GM21786 (cell line): ENCODE measurements at regions not wholly inside any gene's neighbourhood (a gene's known extent, or its start where the extent isn't known, plus 50 kb on each side); places are given as distances from the start of the nearest gene placed in this dataset.
"Not testable (repeated sequence)": the region's sequence is repeated elsewhere in the genome, so short reads cannot be mapped to it uniquely, and the experiment has no call there.

Source experiments
- ATAC-seq: cut with Tn5 transposase; IDR thresholded peaks from one replicate; pipeline ENCODE4 v1.9.1; 2021; ENCODE audit not compliant: unreplicated experiment

DNA sequence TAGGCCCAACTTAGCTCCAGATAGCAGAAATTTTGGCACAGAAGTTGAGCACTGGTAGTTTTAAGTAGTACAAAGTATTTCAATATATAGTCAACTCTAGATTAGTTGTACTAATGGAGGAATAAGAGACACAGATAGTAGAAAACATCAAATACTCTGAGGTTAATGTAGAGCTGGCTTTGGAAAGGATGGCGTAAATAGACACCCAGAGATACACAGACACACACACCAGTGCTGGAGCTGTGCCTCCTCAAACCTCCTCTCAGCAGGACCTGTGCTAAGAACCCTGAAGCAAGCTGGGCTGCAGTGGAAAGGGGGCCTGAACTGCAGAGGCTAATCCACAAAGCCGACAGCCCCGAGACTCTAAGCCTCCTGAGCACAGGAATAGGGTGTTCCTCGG, 67.0 kb upstream of the EDEM3 start:
- ATAC-seq, result no peak

GRCh38 chr1:184820956-184821355, 66.3 kb upstream of the EDEM3 start:
- no peak for ATAC-seq

- no peak for ATAC-seq
Observed at GRCh38 chr1:184820218-184820750, 65.6 kb upstream of the EDEM3 start.

- ATAC-seq, result no peak
Observed at GRCh38 chr1:184818646-184819045, 64.0 kb upstream of the EDEM3 start.

GRCh38 chr1:184817003-184817402, 62.3 kb upstream of the EDEM3 start:
- not testable (repeated sequence) for ATAC-seq

DNA sequence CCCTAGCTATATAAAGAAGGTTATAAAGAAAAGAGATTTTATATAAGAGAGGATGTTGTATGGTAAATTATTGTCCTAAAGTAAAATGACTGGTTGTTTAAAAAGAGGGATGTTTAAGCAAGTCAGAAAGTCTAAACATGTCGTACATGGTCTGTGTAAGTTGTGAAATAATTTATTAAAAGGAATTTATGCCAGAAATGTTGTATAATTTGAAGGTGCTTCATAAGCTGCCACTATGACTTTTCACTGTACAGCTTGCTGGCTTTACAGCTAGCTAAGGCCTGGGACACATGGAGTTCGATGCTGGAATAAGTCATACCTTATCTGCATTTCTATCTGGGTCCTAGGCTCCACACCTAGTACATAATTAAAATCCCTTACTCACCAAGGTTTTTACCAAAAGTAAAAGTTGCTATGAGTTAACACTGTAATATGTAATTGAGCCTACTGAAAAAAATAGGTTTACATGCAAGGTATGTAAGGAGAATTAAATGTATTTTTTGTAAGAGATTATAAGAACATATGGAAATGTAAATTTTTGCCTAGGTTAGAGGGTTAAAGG, 59.0 kb upstream of the EDEM3 start:
- no peak for ATAC-seq

- ATAC-seq, result no peak
Observed at GRCh38 chr1:184811439-184812111, 56.9 kb upstream of the EDEM3 start.

DNA sequence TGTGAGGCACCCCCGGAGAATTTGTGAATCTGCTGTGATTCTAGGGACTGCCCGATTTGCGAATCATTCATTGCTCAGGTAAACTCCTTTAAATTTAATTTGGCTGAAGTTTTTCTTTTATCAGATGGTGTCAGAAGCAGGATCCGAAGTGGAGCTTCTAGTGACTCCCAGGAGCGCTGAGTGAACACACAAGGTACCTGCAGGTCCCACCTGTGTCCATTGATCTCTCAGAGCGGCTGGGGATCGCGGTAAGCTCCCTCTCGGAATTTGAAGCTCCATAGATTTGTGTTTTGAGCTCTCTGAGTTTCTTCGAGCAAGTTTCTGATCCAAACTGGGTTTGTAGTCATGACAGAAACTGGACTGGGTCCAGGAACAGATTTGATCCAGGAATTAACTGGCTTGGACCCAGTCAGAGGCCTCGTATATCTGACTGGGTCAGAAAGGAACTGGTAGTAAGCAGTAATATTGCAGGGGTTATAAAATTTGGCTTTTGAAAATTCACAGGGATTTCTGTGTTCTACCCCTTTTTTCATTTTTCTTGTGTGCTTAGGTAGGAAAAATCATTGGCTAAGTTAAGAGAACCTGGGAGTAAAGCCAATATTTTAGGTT, 56.2 kb upstream of the EDEM3 start:
- no peak for ATAC-seq

DNA sequence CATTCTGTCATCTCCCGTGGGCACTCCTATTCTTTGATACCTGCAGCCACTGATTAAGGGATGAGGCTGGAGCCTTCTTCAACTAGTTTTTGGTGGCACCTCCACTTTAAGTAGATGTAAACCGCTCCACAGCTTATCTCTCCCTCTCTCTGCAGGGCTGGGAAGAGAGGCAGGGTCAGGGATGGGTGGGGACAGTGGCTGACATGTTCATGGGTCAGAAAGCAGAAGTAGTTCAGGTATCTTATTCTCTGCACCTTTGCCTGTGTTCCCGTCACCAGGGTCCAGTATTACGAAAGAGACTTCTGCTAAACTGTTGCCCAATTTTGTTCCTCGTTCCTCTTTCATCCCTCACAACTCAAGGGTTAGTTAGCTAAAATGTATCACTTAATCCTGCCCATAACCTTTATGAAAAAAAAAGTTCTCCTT, 51.7 kb upstream of the EDEM3 start:
- ATAC-seq, result no peak

DNA sequence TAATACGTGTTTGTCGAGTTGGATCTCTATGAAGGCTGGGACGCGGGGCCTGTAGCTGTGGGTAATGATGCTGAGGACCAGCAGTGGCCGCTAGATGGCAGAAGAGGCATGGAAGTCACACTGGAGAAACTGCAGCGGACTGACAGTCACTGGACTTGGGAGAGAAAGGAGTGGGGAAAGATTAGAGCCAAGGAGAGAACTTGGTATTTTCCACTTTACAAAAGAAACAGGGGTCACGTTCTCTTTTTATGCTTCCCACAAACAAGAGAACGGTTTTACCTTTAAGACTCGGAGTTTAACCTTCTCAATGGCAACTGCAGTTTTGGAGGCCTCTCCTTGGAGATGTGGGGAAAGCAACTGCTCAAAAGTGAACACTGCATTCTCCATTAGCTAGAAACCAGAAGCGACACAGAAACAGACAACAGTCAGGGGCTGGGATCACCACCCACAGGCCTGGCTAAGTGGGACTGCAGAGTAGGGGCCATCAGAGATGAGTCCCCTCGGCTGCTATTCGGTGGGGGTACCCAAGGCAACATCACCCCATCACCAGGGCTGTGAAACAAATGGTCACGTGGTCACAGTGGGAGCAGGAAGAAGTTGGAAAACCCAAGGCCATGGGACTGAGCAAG, 51.1 kb upstream of the EDEM3 start:
- peak; percentile 96 for ATAC-seq
